GM12878 (cell line): ENCODE measurements at regions not wholly inside any gene's neighbourhood (a gene's known extent, or its start where the extent isn't known, plus 50 kb on each side); places are given as distances from the start of the nearest gene placed in this dataset.

Source experiments
- ATAC-seq: fragments of 200-7000 bp; cut with Tn5 transposase; 3 replicates; pipeline ENCODE4 v1.9.1; 2020; ENCODE audit warnings: mild to moderate bottlenecking, moderate library complexity
- BruUV-seq: library from RNA; stranded (reverse); fragments of 400-500 nt; replicated peaks from 2 replicates; lab custom pipeline; 2021; lab: Mats Ljungman, UMichigan
- CTCF ChIA-PET: fragments of 300-600 bp; sonication (Branson Sonifier 250); formaldehyde crosslinking; extraction: SDS; loops from one replicate; lab custom pipeline; 2021; ENCODE audit warnings: inconsistent platforms; lab: Yijun Ruan, JAX
- POLR2A ChIA-PET: fragments of 350-600 bp; formaldehyde crosslinking; extraction: SDS; loops from one replicate; lab custom pipeline; 2021; ENCODE audit warnings: inconsistent platforms; lab: Charles Lee
- RAD21 ChIA-PET: fragments of 300-600 bp; sonication (Branson Sonifier 250); formaldehyde crosslinking; loops from one replicate; lab custom pipeline; 2023; ENCODE audit warnings: antibody characterized with exemption; ENCODE audit not compliant: unreplicated experiment; lab: Charles Lee
- SMC1A ChIA-PET: fragments of 300-600 bp; sonication (Branson Sonifier 250); formaldehyde crosslinking; loops from one replicate; lab custom pipeline; 2023; ENCODE audit not compliant: unreplicated experiment, uncharacterized antibody; lab: Charles Lee
- DNase-seq: peaks from one replicate; pipeline ENCODE4 v3.0.0-alpha.2; 2011; ENCODE audit warnings: low read depth, low spot score
- FAIRE-seq: peaks from 3 replicates; lab custom pipeline; 2011; peaks lifted over from hg19 to GRCh38; lab: Jason Lieb, UNC
- H2AFZ ChIP-seq: 2 replicates; pipeline ENCODE4 v1.6.0; 2011; ENCODE audit warnings: low read depth, low read length, control low read depth; ENCODE audit not compliant: control insufficient read depth
- H3K27ac ChIP-seq: 2 replicates; pipeline ENCODE4 v1.5.1; 2011; ENCODE audit warnings: control low read depth; ENCODE audit not compliant: control insufficient read depth, insufficient read depth
- H3K27me3 ChIP-seq, 2 experiments: replicated peaks in 1 of 2; 2 replicates each; pipeline versions ENCODE4 v1.6.0 to v1.6.1; 2011; ENCODE audit warnings: low read length in 1 of 2; ENCODE audit not compliant: control insufficient read depth in 2 of 2, insufficient read depth in 2 of 2
- H3K36me3 ChIP-seq, 2 experiments: 2 replicates each; pipeline ENCODE4 v1.5.1; 2011; ENCODE audit warnings: low read length in 1 of 2; ENCODE audit not compliant: control insufficient read depth in 2 of 2, insufficient read depth in 2 of 2
- H3K4me1 ChIP-seq: 2 replicates; pipeline ENCODE4 v1.6.1; 2011; ENCODE audit warnings: mild to moderate bottlenecking, low read length, moderate library complexity, mixed read lengths; ENCODE audit not compliant: control insufficient read depth, insufficient read depth
- H3K4me2 ChIP-seq: 2 replicates; pipeline ENCODE4 v1.6.0; 2011; ENCODE audit warnings: control low read depth; ENCODE audit not compliant: control insufficient read depth, insufficient read depth
- H3K4me3 ChIP-seq: fragments of 200-600 bp; sonication (generic); 2 replicates; pipeline ENCODE4 v1.5.1; 2016
- H3K79me2 ChIP-seq: 2 replicates; pipeline ENCODE4 v1.6.0; 2011; ENCODE audit warnings: low read length; ENCODE audit not compliant: control insufficient read depth, insufficient read depth
- H3K9ac ChIP-seq: 2 replicates; pipeline ENCODE4 v1.8.0; 2011; ENCODE audit warnings: low read length, control low read depth, mixed read lengths; ENCODE audit not compliant: control insufficient read depth, insufficient read depth
- H3K9me3 ChIP-seq: replicated peaks from 3 replicates; pipeline ENCODE4 v1.5.1; 2011; ENCODE audit warnings: mild to moderate bottlenecking, low read length; ENCODE audit not compliant: control insufficient read depth, insufficient read depth
- H4K20me1 ChIP-seq: 2 replicates; pipeline ENCODE4 v1.6.0; 2011; ENCODE audit not compliant: control insufficient read depth, insufficient read depth
- CBX3 ChIP-seq: fragments of 200-600 bp; sonication (generic); IDR thresholded peaks from 2 replicates; pipeline ENCODE4 v1.6.1; 2016; ENCODE audit warnings: low read depth, borderline replicate concordance
- EP300 ChIP-seq, 2 experiments: fragments of 150-350 bp in 1 of 2; IDR thresholded peaks; 2 replicates each; pipeline ENCODE4 v1.6.1; 2011 to 2012; ENCODE audit warnings: low read depth in 2 of 2, low read length in 2 of 2, borderline replicate concordance in 1 of 2, improper control_type of control experiment in 1 of 2, inconsistent platforms in 1 of 2; ENCODE audit not compliant: control insufficient read depth in 1 of 2
- ESRRA ChIP-seq: IDR thresholded peaks from 2 replicates; pipeline ENCODE4 v1.6.1; 2012; ENCODE audit warnings: mild to moderate bottlenecking, low read length, improper control_type of control experiment
- NR2C1 ChIP-seq: fragments of 450-650 bp; IDR thresholded peaks from 2 replicates; pipeline ENCODE4 v1.6.1; 2017; ENCODE audit warnings: antibody characterized with exemption, mild to moderate bottlenecking, moderate library complexity
- PAX5 ChIP-seq: IDR thresholded peaks from 2 replicates; pipeline ENCODE4 v1.6.1; 2011; ENCODE audit warnings: low read depth, low read length, borderline replicate concordance
- PML ChIP-seq: IDR thresholded peaks from 2 replicates; pipeline ENCODE4 v1.6.1; 2012; ENCODE audit warnings: low read length, inconsistent platforms
- RAD21 ChIP-seq: IDR thresholded peaks from 2 replicates; pipeline ENCODE4 v1.6.1; 2011; ENCODE audit warnings: mild to moderate bottlenecking, low read depth, low read length, moderate library complexity; ENCODE audit not compliant: insufficient read depth
- RELA ChIP-seq: fragments of 450-650 bp; IDR thresholded peaks from 2 replicates; pipeline ENCODE4 v1.8.0; 2014; ENCODE audit warnings: borderline replicate concordance; ENCODE audit not compliant: partially characterized antibody
- RUNX3 ChIP-seq: IDR thresholded peaks from 2 replicates; pipeline ENCODE4 v1.6.1; 2012; ENCODE audit warnings: low read length, inconsistent platforms
- SMC3 ChIP-seq: IDR thresholded peaks from 2 replicates; pipeline ENCODE4 v1.6.1; 2011; ENCODE audit warnings: low read length, improper control_type of control experiment, borderline replicate concordance
- SRF ChIP-seq, 2 experiments: IDR thresholded peaks; 2 replicates each; pipeline ENCODE4 v1.6.1; 2011; ENCODE audit warnings: low read depth in 2 of 2, low read length in 2 of 2, mild to moderate bottlenecking in 1 of 2, moderate library complexity in 1 of 2
- WGBS: methylation state at CpG from one replicate; pipeline ENCODE4 v1.1.6; 2016; ENCODE audit warnings: low lambda C conversion rate; ENCODE audit not compliant: insufficient replicate concordance, insufficient coverage; ENCODE audit errors: missing lambda C conversion rate; 5-methylcytosine and 5-hydroxymethylcytosine counted together
- in situ Hi-C: fragments of 300-500 bp; cut with MboI; formaldehyde crosslinking; loops from 9 replicates; pipeline ENCODE4 v1.14.3; 2018; ENCODE audit warnings: mixed read lengths
- intact Hi-C: fragments of 100-400 bp; cut with micrococcal nuclease; formaldehyde crosslinking; loops from one replicate; pipeline ENCODE4 v1.14.2; 2022; ENCODE audit not compliant: unreplicated experiment
- TF ChIP-seq, protein P1 (sequence below): IDR thresholded peaks from 2 replicates; pipeline ENCODE4 v1.6.1; 2011; ENCODE audit warnings: low read depth, mild to moderate bottlenecking, low read length, moderate library complexity, borderline replicate concordance; ENCODE audit errors: extremely low read depth
- TF ChIP-seq, protein P2 (sequence below): fragments of 450-650 bp; IDR thresholded peaks from 2 replicates; pipeline ENCODE4 v1.6.1; 2017; ENCODE audit warnings: borderline replicate concordance

- H3K4me3 ChIP-seq = no peak overlapping the region
- FAIRE-seq = no peak
- in situ Hi-C loops = no loop called here
Measured at GRCh38 chr4:134632056-134632455, 430.5 kb upstream of the PABPC4L start.

GRCh38 chr4:134628066-134628465 lies 426.5 kb upstream of the PABPC4L start:
- no peak overlapping the region for H3K27ac ChIP-seq
- H3K36me3 ChIP-seq = no peaks in the 10 kb centered on the region
- TF ChIP-seq EP300 (IDR thresholded peaks at IDR 0.05; ENCODE audit: borderline replicate concordance in 1 of 2, control insufficient read depth in 1 of 2, low read depth in 2 of 2, low read length in 2 of 2) = no peak
- no peak for TF ChIP-seq PML
- FAIRE-seq = no peak
- no peak overlapping the region for H3K9ac ChIP-seq
- no peak for DNase-seq
- H4K20me1 ChIP-seq = no peaks in the 10 kb centered on the region
- ATAC-seq = no peak
- ChIA-PET CTCF (no interaction called here), RAD21 (no interaction called here), SMC1A (interaction anchor here (1.4 to 1.5 kb wide), 2 partner anchors 17 to 82 kb away, joined by 3 read pairs; no protein-coding TSS in a partner anchor), POLR2A (interaction anchor here (0.6 kb wide), 1 partner anchor 920 kb away, joined by 5 read pairs; no protein-coding TSS in a partner anchor)
- no peak overlapping the region for H3K4me2 ChIP-seq
- H3K4me3 ChIP-seq = no peak overlapping the region
- no peaks in the 10 kb centered on the region for H3K27me3 ChIP-seq
- no peaks in the 10 kb centered on the region for H3K4me1 ChIP-seq
- BruUV-seq = no TSS peak
- no peak overlapping the region for H2AFZ ChIP-seq
- in situ Hi-C loops (no loop called here), intact Hi-C loops (no loop called here)
- no peaks in the 10 kb centered on the region for H3K79me2 ChIP-seq
- no peaks in the 10 kb centered on the region for H3K9me3 ChIP-seq

More at GRCh38 chr4:134632056-134632455, 430.5 kb upstream of the PABPC4L start:
- intact Hi-C loops = no loop called here
- ATAC-seq = no peak
- ChIA-PET SMC1A (no interaction called here), POLR2A (no interaction called here), RAD21 (no interaction called here), CTCF (no interaction called here)
- H3K9me3 ChIP-seq = no peaks in the 10 kb centered on the region
- no peaks in the 10 kb centered on the region for H4K20me1 ChIP-seq
- no peak for DNase-seq
- H3K36me3 ChIP-seq = no peaks in the 10 kb centered on the region
- no peak overlapping the region for H3K9ac ChIP-seq
- 0% methylated on average over 1 of the region's 1 CpG for WGBS
- no peaks in the 10 kb centered on the region for H3K79me2 ChIP-seq
- TF ChIP-seq RELA (no peak), ESRRA (no peak), SMC3 (no peak), CBX3 (no peak), RUNX3 (no peak), PAX5 (no peak), NR2C1 (no peak), RAD21 (no peak), SRF (IDR thresholded peaks at IDR 0.05; ENCODE audit: low read depth in 2 of 2, low read length in 2 of 2) (no peak)
- TF ChIP-seq, protein P1, sequence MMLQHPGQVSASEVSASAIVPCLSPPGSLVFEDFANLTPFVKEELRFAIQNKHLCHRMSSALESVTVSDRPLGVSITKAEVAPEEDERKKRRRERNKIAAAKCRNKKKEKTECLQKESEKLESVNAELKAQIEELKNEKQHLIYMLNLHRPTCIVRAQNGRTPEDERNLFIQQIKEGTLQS = no peak
- TF ChIP-seq, protein P2, sequence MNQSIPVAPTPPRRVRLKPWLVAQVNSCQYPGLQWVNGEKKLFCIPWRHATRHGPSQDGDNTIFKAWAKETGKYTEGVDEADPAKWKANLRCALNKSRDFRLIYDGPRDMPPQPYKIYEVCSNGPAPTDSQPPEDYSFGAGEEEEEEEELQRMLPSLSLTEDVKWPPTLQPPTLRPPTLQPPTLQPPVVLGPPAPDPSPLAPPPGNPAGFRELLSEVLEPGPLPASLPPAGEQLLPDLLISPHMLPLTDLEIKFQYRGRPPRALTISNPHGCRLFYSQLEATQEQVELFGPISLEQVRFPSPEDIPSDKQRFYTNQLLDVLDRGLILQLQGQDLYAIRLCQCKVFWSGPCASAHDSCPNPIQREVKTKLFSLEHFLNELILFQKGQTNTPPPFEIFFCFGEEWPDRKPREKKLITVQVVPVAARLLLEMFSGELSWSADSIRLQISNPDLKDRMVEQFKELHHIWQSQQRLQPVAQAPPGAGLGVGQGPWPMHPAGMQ = no peak
- BruUV-seq = no TSS peak
- no peak overlapping the region for H2AFZ ChIP-seq
- H3K4me2 ChIP-seq = no peak overlapping the region
- no peaks in the 10 kb centered on the region for H3K4me1 ChIP-seq
- no peak overlapping the region for H3K27ac ChIP-seq
- H3K27me3 ChIP-seq = no peaks in the 10 kb centered on the region
